Stimulated activated CD8-positive, alpha-beta memory T cell treated with anti-CD3 and anti-CD28 coated beads, Interleukin-4, amount 100 ng/mL, for 1 hour (primary cell): ENCODE measurements at regions not wholly inside any gene's neighbourhood (a gene's known extent, or its start where the extent isn't known, plus 50 kb on each side); places are given as distances from the start of the nearest gene placed in this dataset.

Source experiments
- DNase-seq, 2 donors: peaks; one replicate each; pipeline ENCODE4 v3.0.0-alpha.2; 2020; ENCODE audit warnings: low read depth in 2 of 2, low spot score in 1 of 2

- no peak for DNase-seq
These were observed 375.7 kb downstream of the EIPR1 start for GRCh38 chr2:3001615-3002560.

- no peak for DNase-seq
These were observed 376.6 kb downstream of the EIPR1 start for GRCh38 chr2:3000968-3001367.

- no peak for DNase-seq
These were observed 377.5 kb downstream of the EIPR1 start for GRCh38 chr2:3000125-3000524.

GRCh38 chr2:2998971-2999370 lies 378.6 kb downstream of the EIPR1 start:
- no peak for DNase-seq

DNA sequence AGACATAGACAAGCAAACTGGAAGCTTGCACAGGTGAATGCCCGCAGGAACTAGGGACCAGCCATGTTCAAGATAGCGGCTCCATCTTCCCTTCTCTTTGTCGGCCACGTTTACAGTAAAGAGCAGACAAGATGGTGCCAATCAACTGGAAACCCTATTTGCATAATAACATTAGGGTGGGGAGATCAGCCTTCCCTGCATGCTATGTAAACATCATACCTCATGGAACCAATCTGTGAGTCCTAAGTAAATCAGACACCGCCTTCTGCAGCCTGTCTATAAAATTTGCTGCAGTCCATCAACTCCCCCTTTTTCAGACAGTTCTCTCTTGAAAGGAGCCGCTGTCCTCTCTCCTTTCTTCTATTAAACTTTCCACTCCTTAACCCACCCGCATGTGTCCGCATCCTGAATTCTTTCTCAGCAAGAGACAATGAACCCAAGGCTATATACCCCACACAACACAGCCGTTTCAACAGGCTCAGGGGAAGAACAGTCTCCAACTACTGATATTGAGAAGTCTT lies 384.4 kb downstream of the EIPR1 start:
- DNase-seq = no peak

- no peak for DNase-seq
These were observed 385.0 kb downstream of the EIPR1 start for GRCh38 chr2:2992634-2993033.

- no peak for DNase-seq
These were observed 392.6 kb downstream of the EIPR1 start for GRCh38 chr2:2985020-2985419.

- DNase-seq = no peak
These were observed 396.6 kb downstream of the EIPR1 start for GRCh38 chr2:2981000-2981399.

GRCh38 chr2:2974982-2975381 lies 402.6 kb downstream of the EIPR1 start:
- no peak for DNase-seq

DNA sequence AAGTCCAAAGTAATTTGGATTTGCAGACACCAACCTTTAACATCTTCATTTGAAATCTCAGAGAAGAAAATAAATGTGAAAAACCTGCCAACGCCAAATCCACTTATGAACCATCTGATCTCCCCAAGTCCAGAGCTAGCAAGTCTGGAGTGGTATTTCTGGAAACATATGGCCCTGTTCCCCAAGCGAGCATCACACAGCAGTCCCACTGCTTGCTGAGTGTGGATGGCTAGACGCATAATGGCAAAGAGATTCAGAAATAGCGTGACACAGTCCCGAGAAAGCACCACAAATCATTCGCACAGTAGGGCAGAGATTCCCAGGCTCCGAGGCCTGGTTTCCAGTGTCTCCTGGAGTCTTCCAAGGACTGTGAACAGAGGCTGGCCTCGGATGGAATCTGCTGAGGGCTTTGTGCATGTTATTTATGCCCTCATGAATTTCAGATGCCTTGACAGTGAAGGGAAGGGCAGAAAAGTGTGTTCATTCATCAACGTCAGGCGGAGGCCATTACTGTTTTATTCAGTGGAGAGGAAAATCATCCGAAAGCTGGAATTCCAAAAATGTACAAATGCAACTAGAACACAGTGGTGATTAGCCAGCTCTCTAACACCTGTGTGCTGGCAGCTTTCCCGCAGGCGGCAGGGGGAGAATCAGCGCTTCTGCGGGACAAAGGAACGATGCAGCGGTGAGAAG lies 417.0 kb downstream of the EIPR1 start:
- DNase-seq = no peak

DNA sequence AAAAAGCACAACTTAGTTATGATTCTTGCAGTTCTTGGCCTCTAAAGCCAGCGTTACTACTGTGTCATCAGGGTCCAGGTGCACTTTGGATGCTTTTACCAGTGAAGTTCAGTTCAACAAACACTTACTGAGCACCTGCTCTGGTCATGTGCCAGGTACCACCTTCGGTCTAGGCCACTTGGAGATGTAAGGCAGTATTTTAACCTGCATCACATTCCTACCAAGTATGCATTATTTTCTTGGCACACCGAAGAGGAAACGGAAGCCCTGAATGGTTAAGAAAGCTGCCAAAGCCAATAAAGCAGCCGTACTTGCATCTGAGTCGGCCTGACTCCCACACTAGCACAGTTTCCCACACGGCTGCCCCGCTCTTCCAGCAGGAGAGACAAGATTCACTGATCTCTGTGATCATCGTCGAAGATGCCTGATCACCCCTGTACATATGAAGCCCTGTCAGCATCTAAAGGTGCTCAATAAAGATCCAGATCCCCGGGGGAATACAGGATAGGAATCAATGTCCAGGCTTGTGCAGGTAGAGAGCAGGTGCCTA lies 427.1 kb downstream of the EIPR1 start:
- DNase-seq = no peak

GRCh38 chr2:2947406-2947805 lies 430.2 kb downstream of the EIPR1 start:
- no peak for DNase-seq

DNA sequence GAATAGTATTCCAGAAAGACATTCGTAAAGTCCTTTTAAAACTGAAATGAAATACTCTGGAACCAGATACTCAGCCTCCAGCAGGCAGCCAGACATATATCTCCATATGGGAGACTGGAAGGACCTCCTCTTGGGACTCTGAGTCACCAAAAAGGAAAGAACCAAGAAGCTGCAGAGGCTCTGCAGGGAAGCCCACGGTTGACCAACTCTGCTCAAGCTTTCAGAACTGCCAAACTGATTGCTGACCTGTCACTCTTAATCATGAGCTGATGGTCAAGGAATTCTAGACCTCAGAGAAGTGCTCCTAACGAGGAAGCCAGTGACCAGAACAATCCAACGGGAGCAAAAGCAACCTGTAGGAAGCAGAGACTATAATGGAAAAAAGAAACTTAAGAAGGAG lies 434.7 kb downstream of the EIPR1 start:
- DNase-seq = no peak

- DNase-seq = no peak
These were observed 435.4 kb downstream of the EIPR1 start for GRCh38 chr2:2942225-2942624.

DNA sequence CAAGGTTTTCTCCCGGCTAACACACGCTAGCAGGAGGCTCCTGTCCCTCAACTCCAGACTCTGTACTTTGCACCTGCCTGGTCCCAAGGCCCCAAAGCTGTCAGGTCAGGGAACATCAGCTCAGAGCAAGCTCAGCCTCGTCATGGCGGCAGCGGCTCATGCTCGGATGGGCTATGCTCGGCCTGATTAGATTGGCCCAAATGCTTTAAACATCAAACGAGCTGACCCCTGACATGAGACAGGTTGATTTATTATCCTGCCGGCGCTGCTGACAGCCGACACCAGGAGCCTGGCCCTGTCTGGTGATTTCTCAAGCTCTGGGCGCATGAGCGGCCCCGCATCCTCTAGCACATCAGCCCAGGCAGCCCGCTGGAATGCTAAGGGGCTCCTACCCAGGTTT lies 436.4 kb downstream of the EIPR1 start:
- no peak for DNase-seq

DNA sequence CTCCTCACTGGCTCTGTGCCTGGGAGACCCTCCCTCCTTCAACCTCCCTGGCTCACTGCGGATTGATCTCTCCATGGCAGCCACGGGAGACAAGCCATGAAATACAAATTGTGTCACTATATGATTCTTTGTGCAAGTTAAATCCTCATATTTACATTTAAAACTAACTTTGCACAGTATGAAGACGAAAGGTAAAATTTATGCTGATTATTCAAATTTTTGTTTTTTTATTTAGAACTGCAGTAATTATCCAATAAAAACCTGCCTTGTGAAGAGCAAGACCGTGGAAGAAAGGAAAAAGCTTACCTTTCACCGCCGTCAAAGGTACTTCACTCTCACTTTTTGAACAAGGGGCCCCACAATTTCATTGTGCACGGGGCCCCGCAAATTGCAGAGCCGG lies 436.9 kb downstream of the EIPR1 start:
- no peak for DNase-seq

DNA sequence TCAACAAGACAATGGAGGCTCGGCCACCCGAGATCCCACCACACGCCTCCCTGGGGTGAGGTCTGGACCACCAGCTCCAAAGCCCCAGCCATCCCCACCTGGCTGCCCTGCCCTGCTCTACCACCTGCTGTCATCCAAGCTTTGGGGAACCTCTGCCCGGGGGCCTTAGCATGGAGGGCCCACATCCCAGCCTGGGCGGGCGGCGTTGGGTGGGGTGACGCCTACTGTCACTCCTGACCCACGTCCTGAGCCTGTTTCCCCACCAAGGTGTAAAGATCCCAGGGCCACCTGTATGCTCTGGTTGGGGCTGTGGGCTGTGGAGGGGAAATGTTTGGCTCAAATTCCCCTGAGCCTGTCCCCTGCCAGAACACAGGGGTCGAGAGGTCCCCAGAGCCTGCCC lies 437.6 kb downstream of the EIPR1 start:
- no peak for DNase-seq

DNA sequence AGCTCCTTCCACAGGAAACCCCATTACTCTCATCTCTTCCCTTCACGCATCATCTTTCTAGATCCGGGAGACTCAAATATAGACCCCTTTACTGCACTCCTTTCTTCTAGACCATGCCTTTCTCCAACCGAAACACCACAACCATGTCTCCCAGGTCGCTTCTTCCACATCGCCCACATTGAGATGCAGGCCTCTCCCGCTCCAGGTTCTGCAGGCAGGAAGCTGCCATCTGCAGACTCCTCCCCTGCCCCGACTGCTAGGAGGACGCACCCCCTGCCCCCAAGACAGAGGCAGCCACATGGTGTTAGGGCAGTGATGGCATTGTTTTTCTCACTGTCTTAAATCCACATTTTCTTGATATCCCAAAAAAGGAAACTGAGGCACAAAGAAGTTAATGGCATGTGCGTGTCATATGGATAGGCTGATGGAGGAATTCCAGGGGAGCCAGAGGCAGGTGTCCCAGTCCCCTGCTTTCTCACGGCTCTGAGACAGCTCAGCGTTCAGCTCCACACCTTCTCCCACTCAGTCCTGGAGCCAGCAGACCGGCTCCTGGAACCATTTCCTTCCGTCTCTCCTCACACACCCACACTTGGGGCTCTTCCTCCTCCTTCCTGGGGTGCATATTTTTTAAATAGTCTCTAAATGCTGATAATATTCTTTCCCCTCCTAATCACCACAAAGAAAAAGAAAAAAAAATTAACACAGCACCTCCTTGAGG lies 438.4 kb downstream of the EIPR1 start:
- DNase-seq = no peak

DNA sequence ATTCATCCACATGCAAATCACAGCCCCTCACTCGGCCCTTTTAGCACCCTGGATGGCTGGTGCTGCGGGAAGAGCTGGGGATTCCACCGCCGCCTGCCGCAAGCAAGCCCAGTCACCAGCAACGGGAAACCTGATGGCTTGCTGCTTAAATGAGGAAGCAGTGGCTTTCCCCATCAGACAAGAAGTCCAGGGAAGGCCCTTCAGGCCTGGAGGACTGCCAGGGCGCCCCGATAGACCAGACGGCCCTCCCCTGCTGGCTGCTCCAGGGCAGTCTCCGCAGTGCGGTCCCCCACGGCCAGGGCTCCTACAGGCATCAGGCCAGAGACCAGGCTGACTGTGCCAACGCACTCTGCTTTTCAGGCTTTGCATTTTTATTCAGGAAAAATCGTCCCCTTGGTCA lies 439.1 kb downstream of the EIPR1 start:
- DNase-seq = no peak

- no peak for DNase-seq
These were observed 442.0 kb downstream of the EIPR1 start for GRCh38 chr2:2935445-2936149.

DNA sequence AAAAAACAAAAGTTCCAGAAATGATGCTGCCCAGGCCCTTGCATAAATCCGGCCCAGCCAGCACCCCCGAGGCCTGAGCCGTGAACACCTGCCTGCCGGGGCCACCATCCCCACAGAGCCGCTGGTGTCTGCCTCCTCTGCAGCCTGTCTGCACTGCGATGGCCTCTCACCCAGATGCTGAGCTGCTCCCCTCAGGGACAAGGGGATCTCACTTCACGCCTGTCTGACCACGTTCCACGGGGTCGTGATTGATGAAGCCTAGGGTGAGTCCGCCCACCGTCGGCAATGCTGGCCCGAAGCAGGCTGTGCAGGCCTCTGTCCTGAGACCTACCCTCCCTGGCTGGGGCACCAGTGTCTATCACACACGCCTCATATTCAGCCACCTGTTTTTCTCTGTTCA lies 444.2 kb downstream of the EIPR1 start:
- no peak for DNase-seq
